ENCODE measurements at regions not wholly inside any gene's neighbourhood (a gene's known extent, or its start where the extent isn't known, plus 50 kb on each side); places are given as distances from the start of the nearest gene placed in this dataset.

GRCh38 chr14:81990312-81990761 is 456.7 kb upstream of the SEL1L start:
- H3K4me3 ChIP-seq (ENCODE audit: low read length), result no peak overlapping the region
- peak; percentile 97 for TF ChIP-seq CTCF (IDR thresholded peaks at IDR 0.05; ENCODE audit: insufficient read depth, low read depth, low read length, missing control alignments)
- DNase-seq (ENCODE audit: low read depth), result peak; percentile 66

GRCh38 chr14:81991998-81992397 is 458.3 kb upstream of the SEL1L start:
- peak; percentile 8 for DNase-seq (ENCODE audit: low read depth)
- H3K4me3 ChIP-seq (ENCODE audit: low read length), result no peak overlapping the region
- TF ChIP-seq CTCF (IDR thresholded peaks at IDR 0.05; ENCODE audit: insufficient read depth, low read depth, low read length, missing control alignments), result peak; percentile 27

GRCh38 chr14:81993432-81993831 is 459.8 kb upstream of the SEL1L start:
- TF ChIP-seq CTCF (IDR thresholded peaks at IDR 0.05; ENCODE audit: insufficient read depth, low read depth, low read length, missing control alignments), result no peak
- H3K4me3 ChIP-seq (ENCODE audit: low read length), result no peak overlapping the region
- DNase-seq (ENCODE audit: low read depth), result no peak

GRCh38 chr14:82003426-82003825 is 469.8 kb upstream of the SEL1L start:
- no peak for TF ChIP-seq CTCF (IDR thresholded peaks at IDR 0.05; ENCODE audit: insufficient read depth, low read depth, low read length, missing control alignments)
- DNase-seq (ENCODE audit: low read depth), result no peak
- H3K4me3 ChIP-seq (ENCODE audit: low read length), result no peak overlapping the region

- no peak overlapping the region for H3K4me3 ChIP-seq (ENCODE audit: low read length)
- no peak for TF ChIP-seq CTCF (IDR thresholded peaks at IDR 0.05; ENCODE audit: insufficient read depth, low read depth, low read length, missing control alignments)
- no peak for DNase-seq (ENCODE audit: low read depth)
Measured at GRCh38 chr14:82009076-82009475, 475.4 kb upstream of the SEL1L start.

- TF ChIP-seq CTCF (IDR thresholded peaks at IDR 0.05; ENCODE audit: insufficient read depth, low read depth, low read length, missing control alignments), result no peak
- no peak for DNase-seq (ENCODE audit: low read depth)
- H3K4me3 ChIP-seq (ENCODE audit: low read length), result no peak overlapping the region
Measured at GRCh38 chr14:82009993-82010392, 476.3 kb upstream of the SEL1L start.

- TF ChIP-seq CTCF (IDR thresholded peaks at IDR 0.05; ENCODE audit: insufficient read depth, low read depth, low read length, missing control alignments), result no peak
- no peak for DNase-seq (ENCODE audit: low read depth)
- no peak overlapping the region for H3K4me3 ChIP-seq (ENCODE audit: low read length)
Measured at GRCh38 chr14:82011460-82011859, 477.8 kb upstream of the SEL1L start.
